Smooth muscle cell (in vitro differentiated cells): ENCODE measurements at regions not wholly inside any gene's neighbourhood (a gene's known extent, or its start where the extent isn't known, plus 50 kb on each side); places are given as distances from the start of the nearest gene placed in this dataset.

Experiments used
- DNase-seq: peaks from one replicate; lab custom pipeline; 2025; ENCODE audit not compliant: unreplicated experiment; lab: John Stamatoyannopoulos, UW
- H2AFZ ChIP-seq: fragments of 200-600 bp; sonication (generic); 2 replicates; pipeline ENCODE4 v1.6.0; 2016; ENCODE audit warnings: antibody characterized with exemption, low read depth, mild to moderate bottlenecking
- H3F3A ChIP-seq: fragments of 200-600 bp; sonication (generic); 2 replicates; pipeline ENCODE4 v1.6.0; 2017; ENCODE audit warnings: antibody characterized with exemption, low read depth
- H3K27ac ChIP-seq: fragments of 200-600 bp; sonication (generic); 2 replicates; pipeline ENCODE4 v1.5.1; 2016; ENCODE audit warnings: low read depth, mild to moderate bottlenecking
- H3K27me3 ChIP-seq: fragments of 200-600 bp; sonication (generic); 2 replicates; pipeline ENCODE4 v1.6.1; 2016; ENCODE audit warnings: low read depth, mild to moderate bottlenecking
- H3K36me3 ChIP-seq: fragments of 200-600 bp; sonication (generic); 2 replicates; pipeline ENCODE4 v1.5.1; 2016; ENCODE audit warnings: low read depth
- H3K4me1 ChIP-seq: fragments of 200-600 bp; sonication (generic); 2 replicates; pipeline ENCODE4 v1.5.1; 2016; ENCODE audit warnings: low read depth
- H3K4me2 ChIP-seq: fragments of 200-600 bp; sonication (generic); 2 replicates; pipeline ENCODE4 v1.6.0; 2016; ENCODE audit warnings: mild to moderate bottlenecking
- H3K4me3 ChIP-seq: fragments of 200-600 bp; sonication (generic); 2 replicates; pipeline ENCODE4 v1.5.1; 2016; ENCODE audit warnings: mild to moderate bottlenecking
- H3K79me2 ChIP-seq: fragments of 200-600 bp; sonication (generic); 2 replicates; pipeline ENCODE4 v1.6.0; 2016; ENCODE audit warnings: low read depth, mild to moderate bottlenecking
- H3K9ac ChIP-seq: fragments of 200-600 bp; sonication (generic); 2 replicates; pipeline ENCODE4 v1.6.0; 2016; ENCODE audit warnings: low read depth
- H3K9me3 ChIP-seq: fragments of 200-600 bp; sonication (generic); replicated peaks from 2 replicates; pipeline ENCODE4 v1.5.1; 2016; ENCODE audit warnings: low read depth
- H4K20me1 ChIP-seq: fragments of 200-600 bp; sonication (generic); 2 replicates; pipeline ENCODE4 v1.6.0; 2016; ENCODE audit warnings: low read depth
- WGBS: methylation state at CpG from one replicate; pipeline ENCODE4 v1.1.7; 2016; ENCODE audit warnings: low lambda C conversion rate; 5-methylcytosine and 5-hydroxymethylcytosine counted together
- TF ChIP-seq, protein P1 (sequence below): fragments of 200-600 bp; sonication (generic); IDR thresholded peaks from 2 replicates; pipeline ENCODE4 v1.5.1; 2017; ENCODE audit warnings: borderline replicate concordance, mild to moderate bottlenecking, antibody characterized with exemption; ENCODE audit not compliant: insufficient read depth, poor library complexity, severe bottlenecking

DNA sequence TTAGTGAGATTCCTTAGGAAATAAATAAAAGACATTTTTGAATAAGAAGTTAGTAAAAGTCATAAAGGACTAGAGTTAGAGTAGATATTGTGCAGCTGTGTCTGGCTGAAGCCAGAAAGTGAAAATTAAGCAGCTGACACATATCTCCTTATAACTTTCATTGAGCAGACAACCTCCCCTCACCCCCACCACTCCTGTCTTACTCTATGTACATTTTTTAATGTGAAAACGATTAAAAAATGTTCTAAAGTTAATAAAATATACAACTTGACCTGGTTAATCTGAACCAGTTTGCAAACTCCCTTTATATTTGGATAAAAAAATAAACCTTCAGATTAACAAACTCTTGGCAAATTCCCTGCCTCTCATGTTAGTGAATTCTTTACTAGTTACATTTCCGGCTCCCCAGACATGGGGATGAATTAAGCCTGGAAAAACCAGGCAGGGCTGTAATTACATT lies 462.8 kb downstream of the MEIS1 start:
- Histone ChIP-seq H3F3A (peaks cover 10% of the 10 kb centered on the region), H4K20me1 (no peaks in the 10 kb centered on the region), H3K4me3 (no peak overlapping the region), H3K4me1 (peaks cover 12% of the 10 kb centered on the region), H3K9ac (no peak overlapping the region), H3K36me3 (no peaks in the 10 kb centered on the region), H3K9me3 (no peaks in the 10 kb centered on the region), H3K27me3 (no peaks in the 10 kb centered on the region), H3K4me2 (peak overlapping the region; percentile 67), H3K27ac (peak overlapping the region; percentile 59), H2AFZ (peak overlapping the region; percentile 28), H3K79me2 (no peaks in the 10 kb centered on the region)
- DNase-seq, result no peak
- TF ChIP-seq, protein P1, sequence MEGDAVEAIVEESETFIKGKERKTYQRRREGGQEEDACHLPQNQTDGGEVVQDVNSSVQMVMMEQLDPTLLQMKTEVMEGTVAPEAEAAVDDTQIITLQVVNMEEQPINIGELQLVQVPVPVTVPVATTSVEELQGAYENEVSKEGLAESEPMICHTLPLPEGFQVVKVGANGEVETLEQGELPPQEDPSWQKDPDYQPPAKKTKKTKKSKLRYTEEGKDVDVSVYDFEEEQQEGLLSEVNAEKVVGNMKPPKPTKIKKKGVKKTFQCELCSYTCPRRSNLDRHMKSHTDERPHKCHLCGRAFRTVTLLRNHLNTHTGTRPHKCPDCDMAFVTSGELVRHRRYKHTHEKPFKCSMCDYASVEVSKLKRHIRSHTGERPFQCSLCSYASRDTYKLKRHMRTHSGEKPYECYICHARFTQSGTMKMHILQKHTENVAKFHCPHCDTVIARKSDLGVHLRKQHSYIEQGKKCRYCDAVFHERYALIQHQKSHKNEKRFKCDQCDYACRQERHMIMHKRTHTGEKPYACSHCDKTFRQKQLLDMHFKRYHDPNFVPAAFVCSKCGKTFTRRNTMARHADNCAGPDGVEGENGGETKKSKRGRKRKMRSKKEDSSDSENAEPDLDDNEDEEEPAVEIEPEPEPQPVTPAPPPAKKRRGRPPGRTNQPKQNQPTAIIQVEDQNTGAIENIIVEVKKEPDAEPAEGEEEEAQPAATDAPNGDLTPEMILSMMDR, result no peak
- 39% methylated on average over 2 of the region's 2 CpGs for WGBS

DNA sequence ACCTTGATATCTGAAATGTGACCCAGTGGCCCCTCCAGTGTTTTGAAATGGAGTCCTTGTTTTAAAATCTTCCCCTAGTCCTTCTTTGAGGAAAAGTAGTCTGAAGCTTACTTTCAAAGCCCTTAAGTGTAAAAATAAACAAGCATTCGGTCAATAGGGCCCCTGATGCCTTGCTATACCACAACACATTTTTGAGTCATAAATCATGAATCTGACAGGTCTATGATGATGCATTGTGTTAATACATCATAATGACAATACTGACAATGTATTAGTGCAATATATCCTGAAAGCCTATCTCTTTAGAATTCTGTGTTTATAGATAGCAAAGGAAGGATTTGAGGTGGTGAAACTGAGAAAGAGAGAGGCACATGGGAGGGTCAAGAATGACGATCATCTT lies 464.2 kb downstream of the MEIS1 start:
- no peak overlapping the region for H3K4me3 ChIP-seq
- no peak overlapping the region for H3K9ac ChIP-seq
- H3K9me3 ChIP-seq, result no peaks in the 10 kb centered on the region
- no peak overlapping the region for H3K4me2 ChIP-seq
- no peak overlapping the region for H2AFZ ChIP-seq
- H3K4me1 ChIP-seq, result peaks cover 12% of the 10 kb centered on the region
- no peaks in the 10 kb centered on the region for H3K27me3 ChIP-seq
- no peaks in the 10 kb centered on the region for H3K36me3 ChIP-seq
- H3F3A ChIP-seq, result peaks cover 10% of the 10 kb centered on the region
- no peaks in the 10 kb centered on the region for H3K79me2 ChIP-seq
- TF ChIP-seq, protein P1, result no peak
- H3K27ac ChIP-seq, result no peak overlapping the region
- DNase-seq, result no peak
- H4K20me1 ChIP-seq, result no peaks in the 10 kb centered on the region
- WGBS, result 71% methylated on average over 2 of the region's 2 CpGs

DNA sequence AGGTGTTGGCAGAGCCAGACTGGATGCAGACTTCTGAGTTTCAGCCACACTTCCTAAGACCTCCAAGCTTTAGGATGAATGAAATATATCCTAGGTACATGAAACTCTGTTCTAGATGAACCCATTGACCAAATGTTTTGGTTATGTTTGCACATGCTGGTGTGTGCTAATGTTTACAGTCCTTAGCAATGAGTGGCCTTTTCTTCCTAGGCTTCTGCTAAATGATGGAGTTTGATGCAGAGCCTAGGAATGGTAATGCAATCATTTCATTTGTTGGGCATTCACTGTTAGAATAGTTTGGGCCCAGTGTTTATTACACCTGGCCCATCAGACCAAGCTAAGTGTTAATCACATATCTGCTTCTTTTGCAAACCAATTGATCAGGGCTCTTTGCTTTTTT lies 464.7 kb downstream of the MEIS1 start:
- no peak overlapping the region for H3K4me3 ChIP-seq
- no peaks in the 10 kb centered on the region for H3K9me3 ChIP-seq
- TF ChIP-seq, protein P1, result no peak
- peaks cover 12% of the 10 kb centered on the region for H3K4me1 ChIP-seq
- H2AFZ ChIP-seq, result no peak overlapping the region
- no peaks in the 10 kb centered on the region for H4K20me1 ChIP-seq
- no peak overlapping the region for H3K4me2 ChIP-seq
- H3K36me3 ChIP-seq, result no peaks in the 10 kb centered on the region
- H3K27me3 ChIP-seq, result no peaks in the 10 kb centered on the region
- H3F3A ChIP-seq, result peaks cover 10% of the 10 kb centered on the region
- DNase-seq, result no peak
- no peaks in the 10 kb centered on the region for H3K79me2 ChIP-seq
- H3K27ac ChIP-seq, result no peak overlapping the region
- no peak overlapping the region for H3K9ac ChIP-seq

DNA sequence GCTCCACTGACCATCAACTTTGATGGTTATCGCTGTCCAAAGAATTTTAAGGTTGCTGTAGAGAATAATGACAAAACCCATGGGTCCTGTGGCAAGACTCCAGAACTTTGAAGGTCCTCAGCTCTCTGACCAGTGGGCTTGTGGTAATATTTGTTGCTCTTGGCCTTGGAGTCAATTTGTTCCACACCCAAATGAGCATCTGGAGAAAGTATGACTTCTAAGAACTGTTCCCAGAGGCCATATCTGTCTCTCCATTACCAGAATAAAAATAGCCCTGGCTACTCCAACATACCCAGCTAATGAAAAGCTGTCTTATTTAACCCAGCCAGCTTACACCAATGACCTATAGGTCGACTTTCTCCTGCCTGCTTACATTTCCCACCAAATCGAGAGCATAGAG lies 466.4 kb downstream of the MEIS1 start:
- DNase-seq, result no peak
- Histone ChIP-seq H3K36me3 (no peaks in the 10 kb centered on the region), H3K27ac (no peak overlapping the region), H3K4me2 (no peak overlapping the region), H3K9me3 (no peaks in the 10 kb centered on the region), H3K79me2 (no peaks in the 10 kb centered on the region), H3K9ac (no peak overlapping the region), H3K4me3 (no peak overlapping the region), H3K27me3 (no peaks in the 10 kb centered on the region), H3K4me1 (peaks cover 12% of the 10 kb centered on the region), H4K20me1 (no peaks in the 10 kb centered on the region), H2AFZ (no peak overlapping the region), H3F3A (peaks cover 6% of the 10 kb centered on the region)
- 92% methylated on average over 3 of the region's 3 CpGs for WGBS
- TF ChIP-seq, protein P1, result no peak
